ENCODE measurements at regions not wholly inside any gene's neighbourhood (a gene's known extent, or its start where the extent isn't known, plus 50 kb on each side); places are given as distances from the start of the nearest gene placed in this dataset.

DNA sequence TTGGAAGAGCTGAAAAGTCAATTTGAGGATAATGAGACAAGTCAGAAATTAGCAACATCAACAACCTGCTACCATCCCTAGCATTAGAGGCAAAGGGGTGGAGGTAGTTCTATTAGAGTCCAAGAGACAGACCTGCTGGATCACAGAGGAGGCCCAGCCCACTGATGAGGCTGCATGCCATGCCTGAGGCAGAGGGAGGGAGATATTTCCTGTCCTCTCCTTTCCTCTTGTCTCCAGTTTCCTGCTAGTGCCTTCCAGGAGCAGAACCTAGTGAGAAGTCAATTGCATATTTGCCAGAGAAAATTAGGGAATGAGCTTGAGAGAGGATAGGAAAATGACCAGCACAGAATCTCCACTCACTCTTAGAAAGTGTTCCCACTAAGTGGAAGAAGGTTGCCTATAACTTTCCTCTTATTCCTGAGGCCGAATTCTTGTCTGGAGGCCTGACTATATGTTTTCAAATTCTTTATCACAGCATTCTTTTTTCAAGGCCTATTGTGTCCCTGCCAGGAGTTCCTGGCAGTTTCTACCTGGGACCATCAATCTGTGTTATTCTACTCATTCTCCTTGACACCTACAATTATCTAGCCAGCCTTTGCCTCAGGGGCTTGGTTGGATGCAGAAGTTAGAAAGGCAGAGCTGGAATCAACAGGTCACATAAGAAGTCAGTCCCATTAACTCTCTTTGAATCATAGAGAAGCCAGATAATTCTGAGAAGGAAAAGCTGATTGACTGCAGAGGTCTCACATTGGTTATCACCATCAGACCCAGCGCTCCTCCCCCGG, 121.9 kb downstream of the EMP1 start:
- no peaks in the 10 kb centered on the region for H3K36me3 ChIP-seq (replicated peaks)
- TF ChIP-seq CTCF (IDR thresholded peaks at IDR 0.05; ENCODE audit: low read depth, low read length, missing control alignments): no peak
- no peaks in the 10 kb centered on the region for H3K27me3 ChIP-seq (replicated peaks)
- no peak for DNase-seq
- in situ Hi-C loops (cut with HindIII; ENCODE audit: low pct_ligation_motif_present, low sequenced_read_pairs): no loop called here
- H3K4me3 ChIP-seq (ENCODE audit: low read depth, low read length): no peak overlapping the region
- H3K27ac ChIP-seq: no peak overlapping the region

- H3K27me3 ChIP-seq (replicated peaks): no peaks in the 10 kb centered on the region
- in situ Hi-C loops (cut with HindIII; ENCODE audit: low pct_ligation_motif_present, low sequenced_read_pairs): no loop called here
- no peak for TF ChIP-seq CTCF (IDR thresholded peaks at IDR 0.05; ENCODE audit: low read depth, low read length, missing control alignments)
- DNase-seq: no peak
- no peak overlapping the region for H3K27ac ChIP-seq
- H3K4me3 ChIP-seq (ENCODE audit: low read depth, low read length): no peak overlapping the region
- no peaks in the 10 kb centered on the region for H3K36me3 ChIP-seq (replicated peaks)
Measured at GRCh38 chr12:13316587-13317246, 120.2 kb downstream of the EMP1 start.

DNA sequence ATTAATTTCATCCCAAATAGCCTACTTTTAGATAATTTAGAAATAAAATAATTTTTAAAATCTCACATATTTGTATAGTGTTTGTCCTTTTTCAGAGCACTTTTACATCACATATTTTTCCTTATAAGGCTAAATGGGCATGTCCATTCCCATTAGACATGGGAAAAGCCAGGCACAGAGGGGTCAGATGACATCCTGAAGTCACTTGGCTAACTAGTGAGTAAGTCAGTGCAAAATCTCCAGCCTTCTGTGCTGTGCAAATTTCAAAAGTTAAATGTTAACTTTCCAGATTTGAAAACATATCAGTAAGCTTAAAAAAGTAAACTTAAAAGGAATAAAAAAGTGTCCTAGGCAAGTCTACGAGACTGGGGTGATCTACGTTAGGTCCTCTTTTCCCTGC, 117.4 kb downstream of the EMP1 start:
- TF ChIP-seq CTCF (IDR thresholded peaks at IDR 0.05; ENCODE audit: low read depth, low read length, missing control alignments): no peak
- H3K4me3 ChIP-seq (ENCODE audit: low read depth, low read length): no peak overlapping the region
- no peak for DNase-seq
- H3K27ac ChIP-seq: no peak overlapping the region
- in situ Hi-C loops (cut with HindIII; ENCODE audit: low pct_ligation_motif_present, low sequenced_read_pairs): no loop called here
- no peaks in the 10 kb centered on the region for H3K36me3 ChIP-seq (replicated peaks)
- no peaks in the 10 kb centered on the region for H3K27me3 ChIP-seq (replicated peaks)

DNA sequence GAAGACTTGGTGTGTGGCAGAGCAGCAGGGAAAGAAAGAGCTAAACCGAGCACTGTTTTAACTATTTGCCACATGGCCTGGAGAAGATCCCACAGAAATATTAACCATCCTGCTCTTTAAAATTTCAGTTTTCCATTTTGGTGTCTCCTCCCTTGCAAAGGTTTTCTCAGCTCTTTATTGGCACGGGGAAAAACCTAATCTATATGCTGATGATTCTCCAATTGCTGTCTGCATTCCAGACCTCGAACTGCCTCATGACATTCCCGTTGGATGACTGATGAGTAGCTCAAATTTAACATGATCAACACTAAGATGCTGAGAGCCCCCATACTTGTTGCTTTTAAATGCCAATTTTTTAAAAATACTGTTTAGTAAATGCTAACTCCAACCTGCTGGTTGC, 115.0 kb downstream of the EMP1 start:
- Histone ChIP-seq H3K36me3 (replicated peaks) (no peaks in the 10 kb centered on the region), H3K27me3 (replicated peaks) (no peaks in the 10 kb centered on the region), H3K27ac (no peak overlapping the region), H3K4me3 (ENCODE audit: low read depth, low read length) (no peak overlapping the region)
- TF ChIP-seq CTCF (IDR thresholded peaks at IDR 0.05; ENCODE audit: low read depth, low read length, missing control alignments): no peak
- DNase-seq: no peak
- in situ Hi-C loops (cut with HindIII; ENCODE audit: low pct_ligation_motif_present, low sequenced_read_pairs): no loop called here

- no peaks in the 10 kb centered on the region for H3K27me3 ChIP-seq (replicated peaks)
- no peak overlapping the region for H3K27ac ChIP-seq
- in situ Hi-C loops (cut with HindIII; ENCODE audit: low pct_ligation_motif_present, low sequenced_read_pairs): no loop called here
- DNase-seq: no peak
- TF ChIP-seq CTCF (IDR thresholded peaks at IDR 0.05; ENCODE audit: low read depth, low read length, missing control alignments): no peak
- H3K36me3 ChIP-seq (replicated peaks): no peaks in the 10 kb centered on the region
- no peak overlapping the region for H3K4me3 ChIP-seq (ENCODE audit: low read depth, low read length)
Measured at GRCh38 chr12:13307143-13307816, 110.8 kb downstream of the EMP1 start.
